ENCODE measurements at regions not wholly inside any gene's neighbourhood (a gene's known extent, or its start where the extent isn't known, plus 50 kb on each side); places are given as distances from the start of the nearest gene placed in this dataset.

GRCh38 chr20:57794036-57794435 is 84.2 kb upstream of the PMEPA1 start:
- H3K27ac ChIP-seq, result no peak overlapping the region
- no peak for TF ChIP-seq CTCF (conservative IDR thresholded peaks at IDR 0.05; ENCODE audit: low read depth)
- DNase-seq (ENCODE audit: low spot score), result no peak
- ChIA-PET POLR2A (ENCODE audit: low non-redundant PET) (no interaction called here), CTCF (interaction anchor here (1.0 kb wide), 1 partner anchor 14 kb away, joined by 3 read pairs; no protein-coding TSS in a partner anchor)

- CTCF ChIA-PET, result interaction anchor here (1.0 kb wide), 1 partner anchor 14 kb away, joined by 3 read pairs; no protein-coding TSS in a partner anchor
- no peak for DNase-seq (ENCODE audit: low spot score)
- no peak overlapping the region for H3K27ac ChIP-seq
- POLR2A ChIA-PET (ENCODE audit: low non-redundant PET), result no interaction called here
- no peak for TF ChIP-seq CTCF (conservative IDR thresholded peaks at IDR 0.05; ENCODE audit: low read depth)
Measured at GRCh38 chr20:57793421-57793820, 83.6 kb upstream of the PMEPA1 start.

- H3K27ac ChIP-seq, result no peak overlapping the region
- no peak for TF ChIP-seq CTCF (conservative IDR thresholded peaks at IDR 0.05; ENCODE audit: low read depth)
- POLR2A ChIA-PET (ENCODE audit: low non-redundant PET), result interaction anchor here (0.5 kb wide), 1 partner anchor 9 kb away, joined by 4 read pairs; no protein-coding TSS in a partner anchor
- peak; percentile 57 for DNase-seq (ENCODE audit: low spot score)
- CTCF ChIA-PET, result interaction anchor here (0.7 to 1.3 kb wide), 3 partner anchors 13 to 417 kb away, joined by 3 to 6 read pairs (median 3); no protein-coding TSS in a partner anchor
Measured at GRCh38 chr20:57792386-57793080, 82.7 kb upstream of the PMEPA1 start.

- TF ChIP-seq CTCF (conservative IDR thresholded peaks at IDR 0.05; ENCODE audit: low read depth), result no peak
- POLR2A ChIA-PET (ENCODE audit: low non-redundant PET), result no interaction called here
- no peak for DNase-seq (ENCODE audit: low spot score)
- CTCF ChIA-PET, result interaction anchor here (0.8 to 1.3 kb wide), 3 partner anchors 13 to 40 kb away, joined by 3 to 6 read pairs (median 3); no protein-coding TSS in a partner anchor
- no peak overlapping the region for H3K27ac ChIP-seq
Measured at GRCh38 chr20:57791966-57792365, 82.2 kb upstream of the PMEPA1 start.

- H3K27ac ChIP-seq, result no peak overlapping the region
- DNase-seq (ENCODE audit: low spot score), result no peak
- ChIA-PET POLR2A (ENCODE audit: low non-redundant PET) (no interaction called here), CTCF (interaction anchor here (0.8 to 1.3 kb wide), 2 partner anchors 15 to 40 kb away, joined by 3 to 6 read pairs; no protein-coding TSS in a partner anchor)
- TF ChIP-seq CTCF (conservative IDR thresholded peaks at IDR 0.05; ENCODE audit: low read depth), result no peak
Measured at GRCh38 chr20:57791178-57791962, 81.6 kb upstream of the PMEPA1 start.

- ChIA-PET POLR2A (ENCODE audit: low non-redundant PET) (no interaction called here), CTCF (no interaction called here)
- DNase-seq (ENCODE audit: low spot score), result no peak
- H3K27ac ChIP-seq, result no peak overlapping the region
- no peak for TF ChIP-seq CTCF (conservative IDR thresholded peaks at IDR 0.05; ENCODE audit: low read depth)
Measured at GRCh38 chr20:57790176-57790575, 80.4 kb upstream of the PMEPA1 start.

Measured in RWPE1 (cell line).